ENCODE measurements at regions not wholly inside any gene's neighbourhood (a gene's known extent, or its start where the extent isn't known, plus 50 kb on each side); places are given as distances from the start of the nearest gene placed in this dataset.
"Not testable (repeated sequence)": the region's sequence is repeated elsewhere in the genome, so short reads cannot be mapped to it uniquely, and the experiment has no call there.

DNA sequence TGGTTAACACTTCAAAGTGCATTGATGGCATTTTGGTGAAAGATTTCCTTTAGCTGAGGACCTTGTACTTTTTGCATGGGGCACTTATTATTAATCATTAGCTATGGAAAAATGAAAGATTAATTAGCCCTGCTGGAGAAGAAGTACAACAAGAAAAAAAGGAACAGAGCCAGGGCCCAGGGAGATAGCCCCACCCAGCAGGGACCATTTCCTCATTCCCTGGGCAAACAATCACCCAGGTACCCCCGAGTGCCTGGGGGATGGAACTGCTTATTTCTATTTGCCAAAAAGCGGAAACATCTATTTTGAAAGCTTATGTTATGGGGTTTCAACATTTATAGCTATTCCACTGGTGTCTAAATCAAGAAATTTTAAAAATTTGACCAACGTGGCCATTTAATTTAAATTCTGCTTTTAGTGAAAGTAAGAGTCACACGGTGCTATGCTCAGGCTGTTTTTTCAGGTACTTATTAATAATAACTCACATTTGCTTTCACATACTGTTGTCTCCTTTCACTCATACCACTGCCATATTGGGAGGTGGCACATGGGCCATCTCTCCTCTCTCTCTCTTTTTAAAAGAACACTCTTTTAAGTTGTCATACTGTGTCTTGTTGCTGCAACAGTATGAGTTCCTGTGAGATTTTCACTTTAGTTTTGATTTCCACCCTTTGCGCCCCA lies 143.6 kb upstream of the KIF5B start:
- TF ChIP-seq, protein P1, sequence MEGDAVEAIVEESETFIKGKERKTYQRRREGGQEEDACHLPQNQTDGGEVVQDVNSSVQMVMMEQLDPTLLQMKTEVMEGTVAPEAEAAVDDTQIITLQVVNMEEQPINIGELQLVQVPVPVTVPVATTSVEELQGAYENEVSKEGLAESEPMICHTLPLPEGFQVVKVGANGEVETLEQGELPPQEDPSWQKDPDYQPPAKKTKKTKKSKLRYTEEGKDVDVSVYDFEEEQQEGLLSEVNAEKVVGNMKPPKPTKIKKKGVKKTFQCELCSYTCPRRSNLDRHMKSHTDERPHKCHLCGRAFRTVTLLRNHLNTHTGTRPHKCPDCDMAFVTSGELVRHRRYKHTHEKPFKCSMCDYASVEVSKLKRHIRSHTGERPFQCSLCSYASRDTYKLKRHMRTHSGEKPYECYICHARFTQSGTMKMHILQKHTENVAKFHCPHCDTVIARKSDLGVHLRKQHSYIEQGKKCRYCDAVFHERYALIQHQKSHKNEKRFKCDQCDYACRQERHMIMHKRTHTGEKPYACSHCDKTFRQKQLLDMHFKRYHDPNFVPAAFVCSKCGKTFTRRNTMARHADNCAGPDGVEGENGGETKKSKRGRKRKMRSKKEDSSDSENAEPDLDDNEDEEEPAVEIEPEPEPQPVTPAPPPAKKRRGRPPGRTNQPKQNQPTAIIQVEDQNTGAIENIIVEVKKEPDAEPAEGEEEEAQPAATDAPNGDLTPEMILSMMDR (conservative IDR thresholded peaks at IDR 0.05; ENCODE audit: control insufficient read depth, insufficient read depth, low read depth, low read length): no peak
- DNase-seq (ENCODE audit: low read depth): no peak
- no peak overlapping the region for H3K4me3 ChIP-seq (ENCODE audit: control insufficient read depth, low read depth, low read length)

DNA sequence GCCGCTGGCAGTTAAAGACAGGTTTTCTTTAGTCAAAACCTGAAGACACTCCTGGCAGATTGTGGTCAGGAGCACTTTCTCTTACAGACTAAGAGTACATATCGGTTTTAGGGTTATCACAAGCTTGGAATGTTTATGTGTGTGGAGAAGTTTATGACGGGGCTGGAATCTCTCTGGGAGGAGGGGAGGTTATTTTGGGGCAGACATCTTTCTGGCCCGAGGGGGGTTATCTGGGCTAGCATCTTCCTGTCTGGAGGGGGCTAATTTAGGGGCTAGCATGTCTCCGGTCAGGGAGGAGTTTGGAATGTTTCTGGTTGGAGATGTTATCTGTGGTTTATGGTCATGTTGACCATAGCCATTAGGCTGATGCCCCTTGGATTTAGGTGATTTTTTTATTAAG lies 141.2 kb upstream of the KIF5B start:
- TF ChIP-seq, protein P1 (conservative IDR thresholded peaks at IDR 0.05; ENCODE audit: control insufficient read depth, insufficient read depth, low read depth, low read length): no peak
- no peak for DNase-seq (ENCODE audit: low read depth)
- no peak overlapping the region for H3K4me3 ChIP-seq (ENCODE audit: control insufficient read depth, low read depth, low read length)

DNA sequence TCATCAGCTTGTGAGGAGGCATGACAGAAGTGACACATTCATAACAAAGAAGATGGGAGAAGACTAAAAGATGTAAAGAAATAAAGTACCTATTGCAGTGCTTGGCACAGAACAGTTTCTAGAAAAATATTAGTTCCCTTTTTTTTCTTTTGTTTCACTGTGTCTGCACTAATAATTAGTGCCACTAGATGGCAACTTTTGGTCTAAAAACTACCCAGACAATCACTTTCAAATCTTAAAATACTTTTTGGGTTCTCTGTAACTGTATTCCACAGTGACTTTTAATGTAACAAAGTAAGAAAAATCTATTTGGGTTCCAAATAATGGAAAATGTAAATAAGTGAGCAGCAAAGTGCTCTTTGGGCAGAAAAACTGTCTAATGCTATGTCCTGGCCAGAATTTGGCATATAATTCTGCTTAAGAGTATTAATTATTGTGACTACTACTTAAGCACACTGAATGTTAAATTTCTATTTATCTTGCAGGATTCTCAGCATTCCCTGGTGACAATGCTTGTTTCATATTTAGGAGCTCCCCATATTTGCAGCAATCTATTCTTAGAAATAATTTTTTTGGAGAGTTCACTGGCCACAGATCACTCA lies 134.8 kb upstream of the KIF5B start:
- TF ChIP-seq, protein P1 (conservative IDR thresholded peaks at IDR 0.05; ENCODE audit: control insufficient read depth, insufficient read depth, low read depth, low read length): peak; percentile 73
- DNase-seq (ENCODE audit: low read depth): peak; percentile 47
- no peak overlapping the region for H3K4me3 ChIP-seq (ENCODE audit: control insufficient read depth, low read depth, low read length)

GRCh38 chr10:32189400-32190084 lies 133.3 kb upstream of the KIF5B start:
- TF ChIP-seq, protein P1 (conservative IDR thresholded peaks at IDR 0.05; ENCODE audit: control insufficient read depth, insufficient read depth, low read depth, low read length): peak; percentile 32
- peak; percentile 44 for DNase-seq (ENCODE audit: low read depth)
- H3K4me3 ChIP-seq (ENCODE audit: control insufficient read depth, low read depth, low read length): no peak overlapping the region

- DNase-seq (ENCODE audit: low read depth): not testable (repeated sequence)
Measured at GRCh38 chr10:32188601-32189000, 132.4 kb upstream of the KIF5B start.

DNA sequence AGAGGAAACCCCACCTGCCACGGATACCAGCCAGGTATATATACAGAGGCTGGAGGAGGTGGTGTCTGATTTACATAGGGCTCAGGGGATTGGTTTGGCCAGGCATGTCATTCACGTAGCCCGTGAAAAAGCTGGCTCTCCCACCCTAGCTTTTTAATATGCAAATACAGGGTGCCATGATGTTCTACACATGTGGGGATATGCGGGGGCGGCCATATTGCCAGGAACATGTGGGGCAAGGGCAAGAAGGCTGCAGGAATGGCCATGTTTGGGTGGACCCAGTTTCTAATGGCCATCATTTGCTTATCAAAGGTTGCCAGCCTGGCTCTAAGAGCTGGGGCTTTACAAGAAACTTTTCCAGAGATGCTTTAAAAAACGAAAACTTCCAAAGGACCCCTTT lies 131.5 kb upstream of the KIF5B start:
- TF ChIP-seq, protein P1 (conservative IDR thresholded peaks at IDR 0.05; ENCODE audit: control insufficient read depth, insufficient read depth, low read depth, low read length): no peak
- no peak for DNase-seq (ENCODE audit: low read depth)
- H3K4me3 ChIP-seq (ENCODE audit: control insufficient read depth, low read depth, low read length): no peak overlapping the region

More at GRCh38 chr10:32188601-32189000, 132.4 kb upstream of the KIF5B start:
- not testable (repeated sequence) for H3K4me3 ChIP-seq (ENCODE audit: control insufficient read depth, low read depth, low read length)

GRCh38 chr10:32183652-32184051 lies 127.4 kb upstream of the KIF5B start:
- H3K4me3 ChIP-seq (ENCODE audit: control insufficient read depth, low read depth, low read length); DNase-seq (ENCODE audit: low read depth): not testable (repeated sequence)

All from fibroblast of mammary gland (primary cell).